GM18499 (cell line): ENCODE measurements at regions not wholly inside any gene's neighbourhood (a gene's known extent, or its start where the extent isn't known, plus 50 kb on each side); places are given as distances from the start of the nearest gene placed in this dataset.

Source experiments
- ATAC-seq: cut with Tn5 transposase; IDR thresholded peaks from one replicate; pipeline ENCODE4 v1.9.1; 2021; ENCODE audit warnings: moderate number of reproducible peaks; ENCODE audit not compliant: insufficient read depth, unreplicated experiment

- ATAC-seq: no peak
Observed at GRCh38 chr3:40845916-40846315, 321.2 kb downstream of the ZNF621 start.

GRCh38 chr3:40846451-40846850, 321.7 kb downstream of the ZNF621 start:
- ATAC-seq: no peak

DNA sequence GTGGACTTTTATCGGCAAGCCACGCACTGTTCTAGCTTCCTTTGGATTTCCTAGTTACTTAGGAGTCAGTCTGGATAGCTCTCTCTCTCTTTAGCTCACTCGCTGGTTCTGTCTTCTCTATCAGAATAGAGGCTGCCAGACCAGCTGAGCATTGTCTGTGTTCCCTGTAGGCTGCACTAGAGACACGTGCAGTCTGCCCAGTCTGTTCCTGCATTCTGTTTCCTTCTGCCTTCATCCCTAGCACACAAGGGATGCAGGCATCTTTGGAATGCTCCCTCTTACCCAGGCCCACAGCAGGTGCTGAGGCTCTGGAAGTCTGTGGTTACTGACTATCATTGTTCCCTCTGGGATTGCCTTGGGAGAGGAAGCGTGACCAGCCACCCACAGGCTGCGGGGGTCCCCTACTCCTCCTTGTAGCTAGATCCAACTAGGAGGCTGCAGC, 322.8 kb downstream of the ZNF621 start:
- ATAC-seq: no peak

- ATAC-seq: no peak
Observed at GRCh38 chr3:40848421-40848820, 323.7 kb downstream of the ZNF621 start.

GRCh38 chr3:40850861-40851260, 326.1 kb downstream of the ZNF621 start:
- no peak for ATAC-seq

- ATAC-seq: no peak
Observed at GRCh38 chr3:40851836-40852235, 327.1 kb downstream of the ZNF621 start.

DNA sequence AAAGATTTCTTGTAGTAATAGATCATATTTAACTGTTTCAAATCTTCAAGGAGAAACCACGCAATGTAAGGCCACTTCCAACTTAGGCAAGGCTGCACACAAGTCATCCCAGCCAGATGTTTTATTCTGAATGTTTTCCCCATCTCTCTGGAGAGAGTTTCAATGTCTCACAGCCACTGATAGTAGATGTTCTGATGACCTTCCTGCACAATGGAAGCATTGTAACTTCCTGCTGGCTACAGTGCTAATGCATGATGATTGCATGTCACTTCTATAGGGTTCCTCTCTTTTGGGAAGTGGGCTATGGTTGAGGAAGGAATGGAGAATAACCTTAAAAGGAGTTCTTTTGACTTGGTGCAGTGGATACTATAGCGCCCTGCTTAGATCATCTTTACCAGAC, 328.0 kb downstream of the ZNF621 start:
- no peak for ATAC-seq

- no peak for ATAC-seq
Observed at GRCh38 chr3:40853474-40853873, 328.7 kb downstream of the ZNF621 start.

GRCh38 chr3:40855871-40856270, 331.1 kb downstream of the ZNF621 start:
- no peak for ATAC-seq

- ATAC-seq: no peak
Observed at GRCh38 chr3:40858364-40859115, 333.8 kb downstream of the ZNF621 start.

DNA sequence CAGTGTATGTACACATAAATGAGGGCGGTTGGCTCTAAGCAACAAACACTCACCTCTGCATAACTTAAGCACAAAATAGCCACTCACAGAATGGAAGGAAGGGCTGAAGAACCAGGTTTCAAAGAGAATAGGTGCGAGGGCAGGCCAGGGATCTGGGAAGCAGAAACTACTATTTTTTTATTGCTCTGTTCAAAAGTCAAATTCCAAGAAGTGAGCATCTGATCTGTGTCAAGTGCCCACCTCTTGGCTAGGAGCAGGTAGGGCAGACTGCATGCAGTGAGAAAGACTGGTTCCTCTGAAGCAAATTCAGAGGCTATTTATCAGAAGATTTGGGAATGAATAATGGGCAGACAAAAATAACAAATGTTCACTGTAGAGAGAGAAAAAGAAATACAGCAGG, 336.4 kb upstream of the CTNNB1 start:
- no peak for ATAC-seq

GRCh38 chr3:40864146-40864782, 335.0 kb upstream of the CTNNB1 start:
- no peak for ATAC-seq

DNA sequence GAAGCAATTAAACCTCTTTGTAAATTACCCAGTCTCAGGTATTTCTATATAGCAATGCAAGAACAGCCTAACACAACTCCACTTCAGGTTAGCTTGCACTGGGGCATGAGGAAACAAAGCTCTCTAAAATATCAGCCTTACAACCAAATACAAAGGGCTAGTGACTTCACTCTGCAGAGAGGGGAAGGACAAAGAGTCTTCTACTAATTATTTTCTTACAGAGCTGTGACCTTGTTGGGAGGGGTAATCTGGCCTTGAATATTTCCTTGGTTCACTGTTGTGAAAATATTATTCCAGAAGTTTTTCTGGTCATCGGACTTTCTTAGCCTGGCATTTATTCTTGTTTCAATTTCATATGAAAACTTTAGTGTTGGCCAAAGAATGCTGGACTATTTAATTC, 334.4 kb upstream of the CTNNB1 start:
- no peak for ATAC-seq

- ATAC-seq: no peak
Observed at GRCh38 chr3:40867797-40868196, 331.5 kb upstream of the CTNNB1 start.

DNA sequence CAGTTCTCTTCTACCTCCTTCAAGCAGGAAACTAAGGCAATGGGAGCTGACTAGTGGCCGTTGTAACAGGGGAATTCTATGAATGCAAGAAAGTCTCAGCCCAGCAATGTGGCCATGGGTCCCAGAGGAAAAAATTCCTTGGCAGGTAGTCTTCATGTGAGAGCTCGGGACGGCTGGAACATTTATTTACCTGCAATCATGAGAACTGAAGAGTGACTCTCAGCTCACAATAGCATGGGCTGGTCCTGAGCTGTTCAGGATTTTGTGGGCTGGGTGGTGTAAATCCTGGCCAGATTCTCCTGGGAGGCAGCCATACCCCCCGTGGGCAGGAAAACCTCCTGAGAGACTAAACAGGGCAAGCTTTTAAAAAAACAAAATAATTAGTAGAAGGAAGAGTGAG, 330.3 kb upstream of the CTNNB1 start:
- no peak for ATAC-seq

DNA sequence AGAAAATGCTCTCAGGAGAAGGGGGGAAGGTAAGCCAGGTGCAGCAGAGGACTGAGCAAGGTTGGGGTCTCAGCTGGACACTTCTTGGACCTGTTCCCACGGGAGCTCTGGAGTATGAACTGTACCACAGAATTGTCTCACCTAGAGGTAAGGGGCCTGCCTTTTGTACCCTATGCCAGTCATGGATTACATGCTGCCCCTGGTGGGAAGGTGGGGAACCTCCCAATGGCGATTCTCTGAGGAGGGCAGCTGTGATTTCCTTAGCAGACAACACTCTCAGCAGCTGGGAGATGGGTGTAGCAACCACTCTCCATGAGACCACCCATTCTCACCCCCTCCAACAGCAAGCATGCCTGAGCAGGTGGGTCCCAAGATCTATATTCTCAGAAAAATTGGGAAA, 329.4 kb upstream of the CTNNB1 start:
- no peak for ATAC-seq

DNA sequence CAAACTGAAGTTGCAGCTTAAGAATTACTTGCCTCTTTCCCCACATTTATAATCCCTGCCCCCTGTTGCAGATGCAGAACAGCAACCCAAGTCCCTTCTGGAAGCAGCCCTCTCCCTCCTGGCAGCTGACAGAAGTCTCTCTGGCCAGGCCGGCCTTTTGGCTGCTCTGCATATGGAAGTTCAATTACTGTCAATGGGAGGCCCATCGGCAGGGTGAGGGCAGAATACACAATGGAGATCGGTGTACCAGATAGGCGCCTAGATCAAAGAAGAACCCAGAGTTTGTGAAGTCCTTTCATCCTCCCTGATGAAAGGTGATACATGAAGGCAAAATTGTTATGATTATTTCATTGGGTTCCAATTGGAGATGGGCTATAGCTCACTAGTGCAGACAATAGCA, 327.9 kb upstream of the CTNNB1 start:
- ATAC-seq: no peak

DNA sequence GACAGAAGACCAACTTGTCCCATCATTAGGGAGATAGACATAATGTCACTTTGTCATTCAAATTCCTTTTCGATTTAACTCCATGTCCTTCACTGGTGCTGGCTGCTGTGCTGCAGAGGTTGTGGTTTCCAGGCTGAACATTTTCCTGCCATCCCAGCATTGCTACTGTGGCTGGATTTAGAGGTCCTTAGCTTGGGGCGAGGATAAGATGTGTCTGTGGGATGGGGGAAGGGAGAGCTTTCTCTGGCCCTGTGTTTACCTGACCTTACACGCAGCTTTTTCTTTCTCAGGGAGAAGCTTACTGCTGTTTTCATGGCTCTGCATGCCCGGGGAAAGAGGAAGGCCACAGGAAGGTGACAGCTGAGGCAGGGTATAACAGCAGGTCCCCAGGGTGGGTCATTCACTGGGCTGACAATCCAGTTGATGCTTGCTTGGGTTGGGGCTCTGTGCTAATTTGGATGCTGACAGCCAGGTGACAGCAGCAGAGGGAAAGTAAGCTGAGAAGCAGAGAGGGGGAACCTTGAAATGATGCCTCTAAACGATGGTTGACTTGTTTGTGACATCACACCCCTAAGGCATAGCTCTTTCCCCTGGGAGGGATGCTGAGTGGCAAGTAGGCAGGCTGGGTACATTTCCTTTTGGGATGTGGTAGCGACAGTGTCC, 326.9 kb upstream of the CTNNB1 start:
- no peak for ATAC-seq

DNA sequence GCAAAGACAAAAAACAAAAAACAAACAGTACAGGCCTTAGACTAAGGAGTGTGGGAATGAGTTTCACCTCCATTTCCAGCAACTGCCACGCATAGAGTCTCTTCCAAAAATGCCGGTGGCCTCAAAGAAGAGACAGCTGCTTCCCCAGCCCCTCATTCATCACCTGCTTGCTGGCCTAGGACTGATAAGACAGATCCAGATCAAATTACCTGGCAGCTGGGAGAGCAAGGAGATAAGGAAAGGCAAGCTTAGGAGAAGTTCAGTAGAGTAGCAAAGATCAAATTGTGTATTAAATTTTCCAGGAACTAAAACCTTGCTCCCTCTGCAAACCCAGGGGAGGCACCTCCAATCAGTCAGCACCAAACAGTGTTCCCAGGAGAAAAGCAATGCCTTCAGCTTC, 325.8 kb upstream of the CTNNB1 start:
- no peak for ATAC-seq

DNA sequence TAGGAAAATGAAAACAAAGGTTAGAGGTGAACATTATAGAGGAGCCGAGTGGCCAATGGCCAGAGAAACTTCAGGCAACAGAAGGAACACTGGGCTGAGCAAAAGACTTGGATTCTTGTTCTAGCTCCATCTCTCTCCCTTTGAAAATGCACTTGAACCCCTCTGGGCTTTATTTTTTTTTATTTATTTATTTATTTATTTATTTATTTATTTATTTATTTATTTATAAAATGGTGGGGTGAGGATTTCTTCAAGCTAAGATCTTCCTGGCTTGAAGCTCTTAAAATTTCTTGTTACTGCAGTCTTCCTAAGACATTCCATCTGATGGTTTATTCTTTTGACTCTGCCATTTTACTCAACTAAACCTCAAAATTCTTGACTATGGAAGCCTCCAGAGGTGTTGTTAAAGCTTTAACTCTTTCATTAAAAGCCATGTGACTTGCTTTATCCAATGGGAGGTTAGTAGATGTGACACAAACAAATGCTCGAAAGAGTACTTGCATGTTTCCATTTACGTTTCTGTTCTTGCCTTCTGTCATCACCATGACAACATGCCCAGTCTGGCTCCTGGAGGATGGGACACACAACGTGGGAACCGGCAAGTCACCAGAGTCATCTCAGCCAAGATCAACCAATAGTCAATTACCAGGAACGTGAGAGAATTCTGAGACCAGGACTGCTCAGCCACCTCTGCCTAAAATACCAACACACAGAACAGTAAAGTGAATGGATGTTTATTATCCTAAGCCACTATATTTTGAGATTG, 325.2 kb upstream of the CTNNB1 start:
- no peak for ATAC-seq

- ATAC-seq: no peak
Observed at GRCh38 chr3:40875581-40875980, 323.7 kb upstream of the CTNNB1 start.
